GM21619 (cell line): ENCODE measurements at regions not wholly inside any gene's neighbourhood (a gene's known extent, or its start where the extent isn't known, plus 50 kb on each side); places are given as distances from the start of the nearest gene placed in this dataset.
"Not testable (repeated sequence)": the region's sequence is repeated elsewhere in the genome, so short reads cannot be mapped to it uniquely, and the experiment has no call there.

Experiments used
- ATAC-seq: cut with Tn5 transposase; IDR thresholded peaks from one replicate; pipeline ENCODE4 v1.9.1; 2021; ENCODE audit not compliant: unreplicated experiment

GRCh38 chr14:46147452-46147851 is 504.1 kb downstream of the RPL10L start:
- no peak for ATAC-seq

GRCh38 chr14:46147024-46147423 is 504.6 kb downstream of the RPL10L start:
- ATAC-seq: no peak

- no peak for ATAC-seq
These were observed 511.1 kb downstream of the RPL10L start for GRCh38 chr14:46140445-46140844.

- ATAC-seq: no peak
These were observed 511.9 kb downstream of the RPL10L start for GRCh38 chr14:46139649-46140048.

GRCh38 chr14:46137786-46138185 is 513.8 kb downstream of the RPL10L start:
- ATAC-seq: no peak

- no peak for ATAC-seq
These were observed 515.1 kb downstream of the RPL10L start for GRCh38 chr14:46136456-46136855.

GRCh38 chr14:46108228-46108627 is 543.4 kb downstream of the RPL10L start:
- ATAC-seq: no peak

- not testable (repeated sequence) for ATAC-seq
These were observed 550.7 kb downstream of the RPL10L start for GRCh38 chr14:46100901-46101300.

- ATAC-seq: no peak
These were observed 559.8 kb downstream of the RPL10L start for GRCh38 chr14:46091819-46092218.

GRCh38 chr14:46087604-46088003 is 564.0 kb downstream of the RPL10L start:
- ATAC-seq: no peak

- no peak for ATAC-seq
These were observed 577.5 kb downstream of the RPL10L start for GRCh38 chr14:46074061-46074460.

GRCh38 chr14:46063872-46064271 is 587.7 kb downstream of the RPL10L start:
- ATAC-seq: no peak

- no peak for ATAC-seq
These were observed 592.5 kb downstream of the RPL10L start for GRCh38 chr14:46058964-46059563.

GRCh38 chr14:46057799-46058198 is 593.8 kb downstream of the RPL10L start:
- ATAC-seq: no peak

- ATAC-seq: no peak
These were observed 597.1 kb downstream of the RPL10L start for GRCh38 chr14:46054526-46054925.

- ATAC-seq: no peak
These were observed 598.4 kb downstream of the RPL10L start for GRCh38 chr14:46053221-46053620.

GRCh38 chr14:46051796-46052195 is 599.8 kb downstream of the RPL10L start:
- ATAC-seq: no peak

- ATAC-seq: no peak
These were observed 603.5 kb downstream of the RPL10L start for GRCh38 chr14:46048127-46048526.

GRCh38 chr14:46036099-46036498 is 615.5 kb downstream of the RPL10L start:
- ATAC-seq: no peak

- ATAC-seq: no peak
These were observed 617.3 kb downstream of the RPL10L start for GRCh38 chr14:46034305-46034704.

GRCh38 chr14:46018846-46019420 is 632.6 kb downstream of the RPL10L start:
- no peak for ATAC-seq

GRCh38 chr14:46008348-46008747 is 643.2 kb downstream of the RPL10L start:
- no peak for ATAC-seq

- no peak for ATAC-seq
These were observed 653.0 kb downstream of the RPL10L start for GRCh38 chr14:45998554-45998953.
